Neuronal stem cell (in vitro differentiated cells): ENCODE measurements at regions not wholly inside any gene's neighbourhood (a gene's known extent, or its start where the extent isn't known, plus 50 kb on each side); places are given as distances from the start of the nearest gene placed in this dataset.

Source experiments
- DNase-seq: peaks from one replicate; pipeline ENCODE4 v3.0.0-alpha.2; 2013; ENCODE audit warnings: low spot score
- H2AFZ ChIP-seq: one replicate; pipeline ENCODE4 v1.6.1; 2013; ENCODE audit warnings: mild to moderate bottlenecking, low read length, inconsistent platforms
- H2AK5ac ChIP-seq: 2 replicates; pipeline ENCODE4 v1.6.1; 2013; ENCODE audit warnings: low read depth, mild to moderate bottlenecking, inconsistent platforms, low read length, moderate library complexity, mixed read lengths
- H2BK120ac ChIP-seq: 2 replicates; pipeline ENCODE4 v1.6.1; 2013; ENCODE audit warnings: low read depth, mild to moderate bottlenecking, inconsistent platforms, low read length, moderate library complexity, mixed read lengths
- H2BK12ac ChIP-seq: one replicate; pipeline ENCODE4 v1.6.1; 2013; ENCODE audit warnings: low read length, inconsistent platforms
- H2BK15ac ChIP-seq: 2 replicates; pipeline ENCODE4 v1.6.1; 2013; ENCODE audit warnings: mild to moderate bottlenecking, low read length, inconsistent platforms, mixed read lengths
- H2BK5ac ChIP-seq: one replicate; pipeline ENCODE4 v1.6.1; 2013; ENCODE audit warnings: inconsistent platforms, mild to moderate bottlenecking, low read length, moderate library complexity
- H3K14ac ChIP-seq: one replicate; pipeline ENCODE4 v1.6.1; 2013; ENCODE audit warnings: low read length, inconsistent platforms
- H3K18ac ChIP-seq: 2 replicates; pipeline ENCODE4 v1.6.1; 2013; ENCODE audit warnings: low read length, inconsistent platforms
- H3K23ac ChIP-seq: 2 replicates; pipeline ENCODE4 v1.6.1; 2013; ENCODE audit warnings: low read depth, mild to moderate bottlenecking, mixed read lengths, low read length, inconsistent platforms; ENCODE audit not compliant: poor library complexity
- H3K27ac ChIP-seq: replicated peaks from 3 replicates; pipeline ENCODE4 v1.5.1; 2013; ENCODE audit warnings: low read length, inconsistent platforms
- H3K27me3 ChIP-seq, 3 experiments: 2 replicates each; pipeline ENCODE4 v1.6.1; 2013; ENCODE audit warnings: low read length in 3 of 3, mild to moderate bottlenecking in 2 of 3, inconsistent platforms in 1 of 3, low read depth in 1 of 3, mixed read lengths in 1 of 3, moderate library complexity in 1 of 3; ENCODE audit not compliant: control insufficient read depth in 3 of 3, insufficient read depth in 3 of 3
- H3K36me3 ChIP-seq, 2 donors: replicated peaks in 1 of 2; 2 replicates each; pipeline ENCODE4 v1.6.1; 2013; ENCODE audit warnings: low read length in 2 of 2; ENCODE audit not compliant: control insufficient read depth in 2 of 2, insufficient read depth in 2 of 2
- H3K4ac ChIP-seq: 2 replicates; pipeline ENCODE4 v1.6.1; 2013; ENCODE audit warnings: inconsistent platforms, mild to moderate bottlenecking, low read length, moderate library complexity
- H3K4me1 ChIP-seq, 2 donors: 1 replicate in 1 of 2; 2 replicates in 1 of 2; pipeline ENCODE4 v1.6.1; 2013; ENCODE audit warnings: low read length in 2 of 2, low read depth in 1 of 2; ENCODE audit not compliant: control insufficient read depth in 2 of 2, insufficient read depth in 1 of 2
- H3K4me2 ChIP-seq: one replicate; pipeline ENCODE4 v1.6.1; 2013; ENCODE audit warnings: mild to moderate bottlenecking, low read length, inconsistent platforms; ENCODE audit not compliant: insufficient read depth, poor library complexity, severe bottlenecking
- H3K4me3 ChIP-seq, 2 donors: 2 replicates each; pipeline ENCODE4 v1.5.1; 2013; ENCODE audit warnings: low read length in 2 of 2, mild to moderate bottlenecking in 2 of 2, inconsistent platforms in 1 of 2, moderate library complexity in 1 of 2
- H3K79me1 ChIP-seq: one replicate; pipeline ENCODE4 v1.6.1; 2013; ENCODE audit warnings: low read depth, mild to moderate bottlenecking, inconsistent platforms, low read length, moderate library complexity
- H3K9ac ChIP-seq: one replicate; pipeline ENCODE4 v1.6.1; 2013; ENCODE audit warnings: mild to moderate bottlenecking, low read depth, low read length, inconsistent platforms; ENCODE audit not compliant: poor library complexity
- H3K9me3 ChIP-seq, 2 donors: replicated peaks in 1 of 2; 2 replicates each; pipeline versions ENCODE3 to v1.6.1; 2013; ENCODE audit warnings: low read length in 2 of 2, mild to moderate bottlenecking in 2 of 2, inconsistent platforms in 1 of 2, low read depth in 1 of 2, mixed read lengths in 1 of 2, moderate library complexity in 1 of 2; ENCODE audit not compliant: control insufficient read depth in 2 of 2, insufficient read depth in 1 of 2
- H4K8ac ChIP-seq: one replicate; pipeline ENCODE4 v1.6.1; 2013; ENCODE audit warnings: low read depth, mild to moderate bottlenecking, inconsistent platforms, low read length, moderate library complexity
- H4K91ac ChIP-seq: one replicate; pipeline ENCODE4 v1.6.1; 2013; ENCODE audit warnings: low read length, low read depth, mild to moderate bottlenecking, inconsistent platforms; ENCODE audit not compliant: poor library complexity
- WGBS, 2 donors: extraction: QIAGEN DNeasy Blood & Tissue Kit; methylation state at CpG; one replicate each; pipeline ENCODE4 v1.1.7; 2013; ENCODE audit warnings: missing lambda C conversion rate in 2 of 2, mixed read lengths in 1 of 2; ENCODE audit not compliant: insufficient read length in 2 of 2, insufficient replicate concordance in 1 of 2; ENCODE audit errors: extremely low coverage in 2 of 2; 5-methylcytosine and 5-hydroxymethylcytosine counted together

DNA sequence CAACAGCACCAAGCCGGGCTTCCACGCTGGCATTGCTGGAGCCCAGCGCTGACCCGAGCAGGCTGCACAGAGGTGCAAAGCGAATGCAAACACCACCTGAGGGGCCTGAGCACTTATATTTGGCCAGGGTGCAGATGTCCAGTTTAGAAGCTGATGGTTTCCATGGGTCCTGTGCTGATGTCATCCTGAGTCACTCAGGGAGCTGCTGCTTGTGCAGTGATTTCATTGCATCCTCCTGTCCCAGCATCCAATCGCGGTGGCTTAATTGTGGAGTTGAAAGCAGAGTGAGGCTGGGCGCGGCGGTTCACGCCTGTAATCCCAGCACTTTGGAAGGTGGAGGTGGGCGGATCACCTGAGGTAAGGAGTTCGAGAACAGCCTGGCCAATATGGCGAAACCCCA lies 410.2 kb upstream of the KLF6 start:
- Histone ChIP-seq H3K14ac (no peak overlapping the region), H3K27ac (no peak overlapping the region), H2AFZ (no peak overlapping the region), H3K23ac (no peak overlapping the region), H2BK15ac (no peak overlapping the region), H3K36me3 (no peaks in the 10 kb centered on the region), H3K4me3 (no peak overlapping the region), H3K4me2 (no peak overlapping the region), H2AK5ac (no peak overlapping the region), H3K9me3 (no peaks in the 10 kb centered on the region), H4K8ac (no peak overlapping the region), H3K79me1 (no peaks in the 10 kb centered on the region), H3K9ac (no peak overlapping the region), H4K91ac (no peak overlapping the region), H3K4me1 (no peaks in the 10 kb centered on the region), H3K18ac (peak overlapping the region; percentile 17), H3K27me3 (no peaks in the 10 kb centered on the region), H2BK12ac (no peak overlapping the region), H2BK5ac (no peak overlapping the region), H3K4ac (no peak overlapping the region), H2BK120ac (no peak overlapping the region)
- WGBS, 2 donors, result no CpG with 5 or more reads among the region's 14 CpGs
- DNase-seq, result no peak

DNA sequence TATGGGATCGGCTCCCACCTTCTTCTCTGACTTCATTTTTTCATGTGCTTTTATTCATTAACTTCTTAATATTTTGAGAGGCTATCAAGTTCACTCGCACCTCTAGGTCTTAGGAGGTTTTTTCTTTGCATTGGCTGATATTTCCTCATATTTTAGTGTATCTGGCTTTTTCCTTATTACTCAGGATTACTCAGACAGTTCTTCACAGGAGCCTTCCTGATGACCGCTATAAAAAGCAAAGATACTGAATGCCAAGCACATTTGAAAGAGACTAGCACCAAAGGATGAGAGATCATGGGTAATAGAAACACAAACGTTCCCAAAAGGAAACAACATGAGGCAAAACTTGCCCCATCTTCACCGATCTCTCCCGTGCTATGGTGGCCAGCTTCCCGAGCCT lies 409.2 kb upstream of the KLF6 start:
- Histone ChIP-seq H3K79me1 (no peaks in the 10 kb centered on the region), H2AK5ac (no peak overlapping the region), H3K9me3 (no peaks in the 10 kb centered on the region), H2BK5ac (no peak overlapping the region), H2BK120ac (no peak overlapping the region), H3K14ac (no peak overlapping the region), H2BK15ac (no peak overlapping the region), H3K18ac (no peak overlapping the region), H2AFZ (no peak overlapping the region), H3K27me3 (no peaks in the 10 kb centered on the region), H3K4ac (no peak overlapping the region), H3K4me3 (no peak overlapping the region), H4K8ac (no peak overlapping the region), H4K91ac (no peak overlapping the region), H3K4me1 (no peaks in the 10 kb centered on the region), H3K27ac (no peak overlapping the region), H3K9ac (no peak overlapping the region), H2BK12ac (no peak overlapping the region), H3K4me2 (no peak overlapping the region), H3K23ac (no peak overlapping the region), H3K36me3 (no peaks in the 10 kb centered on the region)
- WGBS, 2 donors, result no CpG with 5 or more reads among the region's 7 CpGs
- no peak for DNase-seq

DNA sequence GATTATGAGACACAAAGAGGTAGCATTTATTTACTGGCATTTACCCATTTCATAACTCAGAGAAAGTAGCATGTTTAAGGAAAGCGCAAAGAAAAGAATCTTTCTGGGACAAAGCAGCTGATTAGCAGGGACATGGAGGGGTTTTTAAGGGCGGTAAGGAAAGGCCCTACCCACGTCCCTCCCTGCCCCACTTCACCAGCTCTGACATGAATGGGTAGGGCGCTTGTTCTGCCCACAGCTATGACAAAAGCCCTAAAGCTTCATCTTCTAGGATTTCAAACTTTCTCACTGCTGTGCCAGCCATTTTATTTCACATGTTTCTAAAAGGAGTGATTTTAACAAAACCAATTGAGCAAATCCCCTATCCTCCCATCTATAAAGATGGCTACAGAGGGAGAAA lies 406.9 kb upstream of the KLF6 start:
- Histone ChIP-seq H3K18ac (no peak overlapping the region), H4K8ac (no peak overlapping the region), H3K4ac (no peak overlapping the region), H3K79me1 (no peaks in the 10 kb centered on the region), H3K27me3 (no peaks in the 10 kb centered on the region), H2BK5ac (no peak overlapping the region), H3K9ac (no peak overlapping the region), H3K4me3 (no peak overlapping the region), H3K9me3 (no peaks in the 10 kb centered on the region), H2BK120ac (no peak overlapping the region), H3K4me2 (no peak overlapping the region), H3K36me3 (no peaks in the 10 kb centered on the region), H3K23ac (no peak overlapping the region), H3K14ac (no peak overlapping the region), H3K4me1 (no peaks in the 10 kb centered on the region), H2BK15ac (no peak overlapping the region), H3K27ac (no peak overlapping the region), H4K91ac (no peak overlapping the region), H2AFZ (no peak overlapping the region), H2BK12ac (no peak overlapping the region), H2AK5ac (no peak overlapping the region)
- no peak for DNase-seq
- no CpG with 5 or more reads among the region's 4 CpGs for WGBS, 2 donors

DNA sequence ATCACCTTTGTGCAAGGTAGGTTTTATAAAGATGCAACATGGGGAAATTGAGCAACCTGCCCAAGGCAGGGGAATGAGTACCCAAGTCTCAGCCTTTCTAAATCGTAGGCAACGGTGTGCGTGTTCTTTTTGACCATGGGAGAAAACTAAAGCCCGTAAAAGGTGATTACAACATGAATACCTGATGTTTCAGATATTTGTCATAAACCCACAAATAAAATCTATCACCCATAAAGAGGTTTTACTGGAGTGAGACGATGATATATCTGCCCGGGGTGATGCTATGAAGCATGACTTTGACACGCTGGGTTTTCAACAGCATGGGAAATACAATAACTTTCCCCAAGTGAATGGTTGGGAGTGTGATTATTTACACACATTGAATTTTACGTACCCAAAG lies 406.3 kb upstream of the KLF6 start:
- Histone ChIP-seq H2BK5ac (no peak overlapping the region), H2BK15ac (no peak overlapping the region), H4K8ac (no peak overlapping the region), H3K36me3 (no peaks in the 10 kb centered on the region), H3K9ac (no peak overlapping the region), H2AFZ (no peak overlapping the region), H3K27me3 (no peaks in the 10 kb centered on the region), H2BK12ac (no peak overlapping the region), H3K18ac (no peak overlapping the region), H3K4ac (no peak overlapping the region), H2AK5ac (no peak overlapping the region), H3K23ac (no peak overlapping the region), H3K4me1 (peaks cover 0 to under 1% of the 10 kb centered on the region in 2 donors), H3K4me2 (no peak overlapping the region), H3K79me1 (no peaks in the 10 kb centered on the region), H3K9me3 (no peaks in the 10 kb centered on the region), H3K14ac (no peak overlapping the region), H4K91ac (no peak overlapping the region), H3K27ac (no peak overlapping the region), H2BK120ac (no peak overlapping the region), H3K4me3 (no peak overlapping the region)
- WGBS, 2 donors, result no CpG with 5 or more reads among the region's 8 CpGs
- DNase-seq, result no peak
